SIG-M5 treated with dmso at 0.1 percent for 504 hours (cell line): ENCODE measurements at regions not wholly inside any gene's neighbourhood (a gene's known extent, or its start where the extent isn't known, plus 50 kb on each side); places are given as distances from the start of the nearest gene placed in this dataset.
A peak's percentile ranks its signal among the peaks of the same experiment; 100 is the strongest.

Experiments
- DNase-seq: peaks from one replicate; lab custom pipeline; 2025; ENCODE audit not compliant: unreplicated experiment; lab: John Stamatoyannopoulos, UW

DNA sequence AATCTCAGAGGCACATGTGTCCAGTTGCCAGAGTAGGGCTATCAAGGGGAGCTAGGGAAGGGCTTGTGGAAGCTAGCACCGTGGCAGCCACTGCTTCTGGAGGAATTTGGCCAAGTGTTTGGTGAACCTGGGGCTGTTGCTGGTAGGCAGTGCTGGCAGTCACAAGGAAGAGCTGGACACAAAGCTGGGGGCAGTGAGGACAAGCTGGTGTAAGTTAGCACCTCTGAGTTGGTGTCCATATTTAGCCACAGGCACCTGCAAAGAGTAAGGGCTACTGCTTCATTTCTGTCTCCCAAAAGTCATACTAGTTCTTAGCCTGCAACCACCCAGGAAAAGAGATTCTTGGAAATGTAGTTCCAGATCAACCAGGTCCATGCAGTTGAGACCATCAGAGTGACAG is 359.4 kb downstream of the CSNK1G3 start:
- DNase-seq = no peak

DNA sequence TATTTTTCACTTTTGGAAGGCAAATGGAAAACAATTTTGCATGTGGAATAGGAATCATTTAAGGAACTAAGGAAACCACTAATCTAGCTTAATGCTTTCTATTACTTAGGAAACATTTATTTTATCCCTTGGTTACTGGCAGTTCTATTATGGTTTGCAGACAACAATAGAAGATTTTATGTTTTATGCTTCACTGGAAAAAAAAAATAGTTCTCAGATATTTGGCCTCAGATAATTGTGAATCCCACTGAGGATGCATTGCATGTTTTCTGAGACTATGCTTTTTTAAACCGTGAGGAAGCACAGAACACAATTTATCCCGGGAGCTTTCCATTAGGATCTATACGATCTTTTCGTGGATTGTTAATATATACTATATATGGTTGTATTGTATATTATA is 356.9 kb downstream of the CSNK1G3 start:
- DNase-seq = no peak

DNA sequence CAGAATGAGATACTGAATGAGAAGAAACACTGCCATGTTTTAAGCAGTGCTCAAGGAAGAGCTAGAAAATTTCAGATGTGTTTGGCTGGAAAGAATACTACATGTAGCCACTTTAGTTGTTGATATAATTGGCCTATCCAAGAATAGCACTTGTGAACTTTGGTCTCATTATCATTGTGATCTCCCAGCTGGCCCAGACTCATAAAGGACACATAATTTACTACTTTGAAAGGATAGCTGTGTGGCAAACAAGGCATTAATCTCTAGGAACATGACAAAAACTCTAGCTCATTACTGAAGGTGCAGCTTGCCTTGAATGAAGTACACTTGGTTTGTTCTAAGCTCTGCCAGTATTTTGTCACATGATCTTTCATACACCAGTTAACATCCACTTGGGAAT is 356.3 kb downstream of the CSNK1G3 start:
- DNase-seq = no peak

DNA sequence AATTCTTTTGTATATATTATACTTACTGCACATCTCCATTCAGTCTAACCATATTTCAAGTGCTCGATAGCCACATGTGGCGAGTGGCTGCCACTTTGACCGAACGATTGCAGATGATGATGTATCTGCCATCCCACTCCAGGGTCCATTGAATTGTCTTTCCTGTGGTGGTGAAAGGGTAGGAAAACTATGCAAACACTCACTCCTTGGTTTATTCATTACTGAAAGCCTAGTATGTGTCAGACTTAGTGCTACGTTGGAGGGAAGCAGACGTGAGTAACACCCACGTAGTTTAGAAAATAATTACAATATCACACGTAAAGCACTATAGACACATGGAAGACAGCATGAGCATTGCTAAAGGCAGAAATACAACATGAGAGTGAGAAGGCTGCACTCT is 353.7 kb downstream of the CSNK1G3 start:
- DNase-seq = no peak

DNA sequence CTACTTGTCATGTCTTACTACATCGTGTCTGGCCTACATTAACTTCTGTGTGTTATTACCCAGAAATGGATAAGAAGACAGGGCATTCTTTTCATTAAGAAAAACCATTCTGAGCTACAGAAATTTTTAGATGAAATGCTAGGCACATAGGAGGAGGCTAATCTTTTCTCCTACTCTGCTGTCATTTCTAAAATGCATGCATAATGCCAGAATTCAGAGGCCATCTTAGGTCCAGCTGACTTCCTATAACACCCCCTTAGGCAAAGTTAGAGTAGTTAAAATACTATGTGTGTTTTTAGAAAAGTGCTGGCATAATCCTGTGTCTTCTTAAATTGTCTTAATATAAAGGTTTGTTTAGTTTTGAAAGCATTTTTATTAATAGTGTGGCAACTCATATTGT is 352.6 kb downstream of the CSNK1G3 start:
- no peak for DNase-seq

DNA sequence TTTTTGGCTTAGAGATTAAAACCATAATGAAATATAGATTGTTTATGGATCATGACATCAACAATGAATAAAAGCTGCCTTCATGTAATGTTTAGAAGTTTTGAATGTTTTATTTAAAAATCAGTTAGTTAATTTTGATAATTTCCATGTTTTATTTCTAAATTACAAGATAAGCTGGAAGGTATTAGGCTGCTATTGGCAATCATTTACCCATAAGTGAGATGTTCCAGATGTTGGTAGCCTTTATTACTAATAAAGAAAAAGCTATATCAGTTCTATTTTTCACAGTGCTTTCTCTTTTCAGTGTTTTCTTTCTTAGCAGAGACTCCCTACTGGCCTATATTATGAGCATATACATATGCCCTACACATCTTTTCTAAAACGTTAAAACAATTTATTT is 347.0 kb downstream of the CSNK1G3 start:
- no peak for DNase-seq

DNA sequence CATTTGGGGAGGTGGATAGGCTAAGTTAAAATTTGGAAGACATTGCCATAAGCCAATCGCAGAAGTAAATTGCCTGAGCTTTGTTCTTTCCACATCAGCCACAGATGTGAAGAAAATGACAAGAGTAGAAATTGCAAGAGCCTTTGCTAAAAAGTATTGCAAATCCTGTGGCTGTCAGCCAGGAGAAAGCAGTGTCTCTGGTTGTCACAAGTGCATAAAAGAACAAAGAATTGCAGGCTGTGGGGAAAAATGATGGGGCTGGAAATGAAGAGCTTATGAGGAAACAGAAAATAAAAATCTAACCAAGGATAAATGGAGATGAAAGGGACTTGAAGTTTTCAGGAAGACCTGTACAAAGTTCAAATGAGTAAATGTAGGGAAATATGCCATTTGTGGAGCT is 344.8 kb downstream of the CSNK1G3 start:
- DNase-seq = no peak

DNA sequence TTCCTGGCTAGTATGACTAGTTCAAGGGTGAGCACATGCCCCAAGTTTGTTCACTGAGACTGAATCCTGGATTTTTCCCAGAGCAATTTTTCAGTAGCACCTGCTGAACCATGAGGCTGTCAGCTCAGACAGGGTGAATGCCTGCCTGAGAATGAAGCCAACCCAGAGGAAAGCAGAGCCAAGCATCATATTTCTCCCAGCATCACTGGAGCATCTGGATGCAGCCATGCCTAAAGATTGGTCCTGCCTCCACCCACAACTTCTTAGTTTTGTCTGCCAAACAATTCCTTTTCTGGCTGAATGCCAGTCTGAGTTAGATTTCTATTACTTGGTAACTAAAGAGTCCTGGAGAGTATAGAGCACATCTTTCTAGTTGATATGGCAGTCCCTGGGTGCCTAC is 343.6 kb downstream of the CSNK1G3 start:
- DNase-seq = no peak

DNA sequence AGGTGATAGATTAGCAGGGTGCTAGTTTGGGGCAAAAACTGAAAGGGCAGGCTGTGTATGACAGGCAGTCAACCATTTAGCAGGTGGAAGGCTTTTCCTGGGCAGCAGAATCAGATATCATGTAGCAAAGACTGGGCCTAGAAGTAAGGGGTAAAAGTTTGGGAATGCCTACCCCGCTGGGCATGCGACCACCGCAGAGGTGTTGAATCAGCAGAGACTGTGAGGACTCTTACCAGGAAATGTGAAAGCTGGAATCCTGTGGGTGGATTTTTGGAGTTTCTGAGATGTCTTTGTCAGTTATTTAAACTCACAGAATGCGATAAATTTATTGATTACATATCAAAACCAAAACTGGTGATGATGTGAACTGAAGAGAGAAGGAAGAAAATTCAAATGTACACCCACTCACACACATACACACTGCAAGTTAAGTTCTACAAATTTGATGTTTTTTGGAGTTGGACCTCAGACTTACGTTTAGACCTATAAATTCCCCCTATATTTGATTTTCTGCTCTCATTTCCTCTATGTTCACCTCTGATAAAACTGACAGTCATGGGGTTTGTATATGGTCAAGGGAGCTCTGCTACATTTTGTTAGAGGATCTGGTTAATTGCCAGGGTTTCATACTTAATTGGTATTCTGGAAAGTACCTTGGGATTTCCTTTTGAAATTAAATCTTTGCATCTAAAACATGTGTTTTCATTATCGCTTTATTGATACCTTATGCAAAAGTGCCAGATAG is 333.6 kb downstream of the CSNK1G3 start:
- DNase-seq = no peak

DNA sequence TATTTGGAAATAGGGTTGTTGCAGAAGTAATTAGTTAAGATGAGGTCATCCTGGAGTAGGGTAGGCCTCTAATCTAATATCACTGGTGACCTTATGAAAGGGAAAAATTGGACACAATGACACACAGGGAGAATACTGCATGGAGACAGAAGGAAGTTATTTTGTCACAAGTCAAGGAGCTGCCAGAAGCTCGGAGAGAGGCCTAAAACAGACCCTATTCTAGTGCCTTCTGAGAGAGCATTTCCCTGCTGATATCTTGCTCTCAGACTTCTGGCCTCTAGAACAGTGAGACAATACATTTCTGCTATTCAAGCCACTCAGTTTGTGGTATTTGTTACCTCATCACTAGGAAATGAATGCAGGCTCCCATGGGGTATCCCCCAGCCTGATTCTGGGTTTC is 332.9 kb downstream of the CSNK1G3 start:
- DNase-seq = no peak

DNA sequence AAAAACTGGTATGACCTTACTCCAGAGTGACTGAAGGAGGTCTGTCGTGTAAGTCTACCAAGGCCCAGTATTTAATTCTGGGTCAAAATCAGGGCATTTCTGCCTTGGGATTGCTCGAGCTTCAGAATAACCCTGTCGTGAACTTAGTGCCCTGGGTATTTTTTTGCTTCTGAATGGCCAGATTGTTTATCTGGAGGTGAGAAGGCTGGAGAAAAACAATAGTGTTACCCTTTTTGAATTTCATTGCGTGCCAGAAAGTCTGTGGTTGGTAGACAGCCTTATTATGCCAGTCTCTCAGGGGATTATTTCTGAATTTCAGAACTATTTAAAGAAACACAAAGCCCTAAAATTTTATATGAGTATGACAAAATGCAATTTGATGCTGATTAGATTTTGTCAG is 323.4 kb downstream of the CSNK1G3 start:
- no peak for DNase-seq

DNA sequence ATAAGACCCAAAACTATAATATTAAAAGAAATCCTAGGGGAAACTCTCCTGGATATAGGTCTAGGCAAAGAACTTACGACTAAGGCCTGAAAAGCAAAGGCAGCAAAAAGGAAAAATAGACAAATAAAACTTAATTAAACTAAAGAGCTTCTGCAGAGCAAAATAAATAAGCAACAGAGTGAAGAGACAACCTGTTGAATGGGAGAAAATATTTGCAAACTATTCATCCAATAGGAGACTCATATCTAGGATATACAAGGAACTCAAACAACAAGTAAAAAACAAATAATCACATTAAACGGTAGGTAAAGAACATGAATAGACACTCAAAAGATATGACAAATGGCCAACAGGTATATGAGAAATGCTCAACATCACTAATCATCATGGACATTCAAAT is 318.6 kb downstream of the CSNK1G3 start:
- no peak for DNase-seq

DNA sequence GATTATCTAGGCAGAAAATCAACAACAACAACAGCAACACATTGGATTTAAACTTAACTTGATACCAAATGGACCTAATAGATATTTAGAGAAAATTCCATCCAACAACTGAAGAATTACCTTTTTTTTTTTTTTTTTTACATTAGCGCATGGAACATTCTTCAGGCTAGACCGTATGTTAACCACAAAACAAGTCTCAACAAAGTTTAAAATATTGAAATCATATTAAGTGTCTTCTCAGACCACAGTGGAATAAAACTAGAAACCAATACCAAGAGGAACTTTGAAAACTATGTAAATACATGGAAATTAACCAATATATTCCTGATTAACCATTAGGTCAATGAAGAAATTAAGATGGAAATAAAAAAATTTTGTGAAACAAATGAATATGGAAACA is 315.8 kb downstream of the CSNK1G3 start:
- no peak for DNase-seq

DNA sequence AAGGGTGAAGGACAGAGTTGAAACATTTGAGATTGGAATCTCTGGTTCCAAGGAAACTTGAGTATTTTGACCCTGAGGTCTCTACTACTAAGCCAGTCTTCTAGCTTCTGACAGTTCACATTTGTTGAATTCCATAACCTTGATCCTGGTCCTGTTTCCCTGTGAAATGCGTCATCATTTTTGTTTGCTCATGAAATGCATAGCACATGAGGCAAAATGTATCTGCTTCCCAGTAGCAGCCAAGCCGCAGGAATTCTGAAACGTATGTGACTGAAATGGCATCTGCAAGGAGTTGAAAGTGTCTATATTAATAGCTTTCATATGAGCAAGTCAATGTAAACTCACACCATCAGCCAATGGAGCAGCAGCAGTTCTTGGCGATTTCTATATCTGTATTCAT is 307.9 kb downstream of the CSNK1G3 start:
- DNase-seq = peak; percentile 69

DNA sequence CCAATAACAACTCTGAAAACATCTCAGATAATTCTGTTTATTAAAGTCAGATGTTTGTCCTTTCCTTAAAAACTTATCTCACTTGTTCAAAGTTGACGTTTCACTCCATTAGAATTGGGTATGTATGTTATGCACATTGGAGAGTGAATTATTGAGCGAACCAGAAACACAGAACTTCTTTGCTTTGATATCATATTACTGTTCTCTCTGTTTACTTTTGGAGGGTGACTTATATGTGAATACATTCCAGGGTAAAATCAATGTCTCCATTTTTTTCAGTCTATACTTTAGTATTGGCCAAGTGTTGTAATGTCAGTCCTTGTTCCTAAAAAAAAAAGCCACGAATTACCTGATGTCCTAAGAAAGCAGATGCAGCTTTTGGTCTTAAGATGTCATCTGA is 307.4 kb downstream of the CSNK1G3 start:
- no peak for DNase-seq

DNA sequence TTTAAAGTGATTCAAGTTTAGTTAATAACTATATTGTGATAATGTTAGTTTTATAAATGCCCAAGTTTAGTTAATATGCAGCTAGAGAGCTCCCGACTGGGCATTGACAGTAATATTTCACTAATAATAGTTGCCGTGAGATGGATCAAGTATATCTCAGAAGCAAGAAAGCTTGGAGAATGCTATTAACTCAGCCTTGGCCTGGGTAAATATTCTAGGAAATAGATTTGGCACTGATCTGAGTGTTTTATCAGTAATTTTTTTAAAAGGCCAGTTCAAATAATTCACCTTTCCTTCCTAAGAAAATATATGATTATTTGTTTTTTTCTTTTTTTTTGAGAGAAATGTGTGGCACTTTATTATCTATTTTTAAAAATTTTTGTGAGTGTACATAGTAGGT is 305.3 kb downstream of the CSNK1G3 start:
- DNase-seq = no peak

DNA sequence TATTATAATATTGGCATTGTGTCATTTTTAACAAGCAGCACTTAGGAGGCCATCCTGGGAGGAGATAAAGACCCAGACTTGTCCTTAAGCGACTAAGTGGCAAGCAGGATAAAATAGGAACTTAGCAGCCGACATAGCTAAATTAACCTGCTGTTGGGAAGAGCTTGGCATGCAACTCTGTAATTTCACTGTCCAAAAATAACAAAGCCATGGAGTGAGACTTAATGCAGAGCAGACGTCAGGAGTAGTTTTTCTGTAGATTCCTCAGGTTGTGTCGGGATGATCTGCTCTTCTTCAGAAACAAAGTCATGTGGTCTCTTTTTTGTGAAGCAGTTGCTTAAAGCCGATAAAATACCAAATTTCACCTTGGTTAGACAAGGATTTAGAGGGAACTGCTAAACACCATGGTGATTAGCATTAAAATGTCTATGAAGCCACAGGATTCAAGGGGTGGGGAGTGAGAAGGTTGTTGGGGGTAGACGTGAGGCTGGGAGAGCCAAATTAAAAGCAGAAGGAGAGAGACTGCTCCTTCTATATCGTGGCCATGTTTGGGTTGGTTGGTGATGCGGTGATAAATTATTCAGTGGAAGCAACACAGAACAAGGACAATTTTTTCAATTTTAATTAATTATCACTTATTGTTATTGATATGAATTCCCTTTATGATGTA is 303.0 kb downstream of the CSNK1G3 start:
- no peak for DNase-seq

DNA sequence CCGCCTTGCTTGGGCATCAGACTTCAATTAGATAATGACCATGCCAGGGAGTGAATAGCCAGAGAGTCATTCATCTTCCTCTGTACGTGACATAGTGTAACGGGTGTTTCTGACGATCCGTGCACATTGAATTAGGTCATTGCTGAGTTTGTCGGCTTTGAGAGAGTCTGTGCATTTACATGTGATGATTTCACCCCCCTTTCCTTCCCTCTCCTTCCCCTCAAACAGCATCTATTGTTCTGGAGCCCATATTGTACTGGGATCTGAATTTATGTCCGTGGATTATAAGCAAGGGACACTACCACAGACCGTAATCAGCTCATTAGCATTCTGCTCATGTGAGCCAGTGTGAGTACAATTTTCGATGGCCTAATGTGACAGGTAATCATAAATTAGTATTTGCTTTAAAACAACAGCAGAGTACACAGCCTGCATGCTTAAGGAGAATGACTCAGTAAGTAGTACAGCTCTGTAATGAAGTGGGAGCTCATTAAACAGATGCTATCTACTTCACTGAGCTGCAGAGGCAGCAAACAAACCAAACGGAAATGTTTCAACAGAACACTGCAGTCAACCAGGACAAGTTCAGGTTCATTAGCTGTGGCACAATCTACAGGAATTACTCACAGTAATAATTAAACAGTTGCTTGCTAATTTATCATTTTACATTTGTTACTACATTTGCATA is 302.1 kb downstream of the CSNK1G3 start:
- peak; percentile 40 for DNase-seq

DNA sequence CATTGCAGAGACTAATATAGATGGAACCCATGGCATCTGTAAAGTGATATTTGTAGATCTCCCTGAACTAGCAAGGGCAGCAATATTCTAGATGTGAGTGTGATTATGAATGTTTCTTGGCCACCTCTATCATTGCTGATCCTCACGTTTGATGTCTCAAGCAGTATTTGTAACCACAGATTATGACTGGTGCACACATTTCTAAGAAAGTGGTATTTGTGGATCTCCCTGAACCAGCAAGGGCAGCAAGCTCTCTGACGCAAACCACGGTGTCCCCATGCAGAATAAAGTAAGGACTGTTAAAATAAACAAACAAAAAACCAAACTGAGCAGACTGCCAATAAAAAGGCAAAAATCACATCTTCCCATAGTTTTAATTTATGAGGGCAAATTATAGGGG is 301.3 kb downstream of the CSNK1G3 start:
- DNase-seq = no peak

DNA sequence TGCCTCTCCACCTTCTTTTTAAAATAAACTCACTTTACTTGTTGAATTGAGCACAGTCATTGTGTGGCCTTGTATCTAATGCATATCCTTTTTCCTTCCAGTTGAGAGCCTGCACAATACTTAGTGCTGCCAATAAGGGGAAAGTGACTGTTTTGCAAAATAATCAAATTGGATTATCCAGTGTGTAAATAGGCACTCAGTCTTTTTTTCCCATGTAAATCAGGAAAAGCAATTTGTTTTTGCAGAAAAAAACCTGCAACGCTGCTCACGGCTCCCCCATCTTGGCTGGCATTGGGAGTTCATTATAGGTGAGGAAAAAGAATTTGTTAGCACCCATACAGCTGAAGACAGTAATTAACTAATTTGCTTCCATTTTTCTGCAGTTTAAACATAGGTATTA is 299.9 kb downstream of the CSNK1G3 start:
- no peak for DNase-seq

DNA sequence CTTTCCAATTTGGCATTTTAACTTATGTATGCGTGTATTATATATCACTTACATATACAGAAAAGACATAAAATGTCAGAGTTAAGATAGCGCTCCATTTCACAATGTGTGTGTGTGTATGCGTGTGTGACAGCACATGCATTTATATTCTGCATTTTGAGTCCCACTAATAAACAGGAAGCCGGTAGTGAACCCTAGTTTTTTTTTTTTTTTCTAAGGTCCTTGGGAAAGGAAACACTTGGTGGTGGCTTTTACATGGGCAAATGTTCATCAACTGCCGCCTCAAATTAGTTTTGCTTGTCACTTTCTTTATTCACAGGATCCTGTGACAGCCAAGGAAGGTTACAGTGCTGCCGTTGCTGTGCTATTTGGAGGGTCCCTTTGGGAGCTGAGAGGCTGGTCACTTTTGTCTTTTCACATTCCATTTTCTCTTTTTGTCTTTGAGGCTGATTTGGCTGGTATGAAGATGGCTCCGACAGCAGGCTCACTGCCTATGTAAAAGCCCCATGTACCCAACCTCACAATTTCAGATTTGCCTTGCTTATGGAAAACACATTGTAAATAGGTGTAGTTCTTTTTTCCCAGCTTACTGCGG is 298.9 kb downstream of the CSNK1G3 start:
- no peak for DNase-seq

DNA sequence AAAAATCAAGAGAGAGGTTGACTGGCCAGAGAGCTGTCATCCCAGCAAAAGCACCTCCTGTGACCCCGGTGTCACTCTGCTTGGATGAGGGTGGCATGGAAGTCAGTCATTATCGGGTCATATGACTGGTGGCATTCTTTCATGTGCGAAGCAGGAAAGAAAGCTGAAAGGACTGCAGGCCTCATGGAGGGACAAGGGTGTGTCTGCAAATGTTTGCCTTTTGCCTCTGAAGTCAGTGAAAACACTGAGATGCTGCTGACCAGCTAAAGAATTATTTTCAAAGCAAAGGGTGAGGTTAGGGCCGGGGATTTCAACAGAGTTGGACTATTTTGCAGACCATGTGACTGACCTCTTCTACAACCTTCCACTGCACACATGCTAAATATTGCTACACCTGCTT is 298.3 kb downstream of the CSNK1G3 start:
- peak; percentile 8 for DNase-seq
